NCI-H1930 (cell line): ENCODE measurements at regions not wholly inside any gene's neighbourhood (a gene's known extent, or its start where the extent isn't known, plus 50 kb on each side); places are given as distances from the start of the nearest gene placed in this dataset.
A peak's percentile ranks its signal among the peaks of the same experiment; 100 is the strongest.

ENCODE experiments used
- DNase-seq, 2 experiments: peaks; one replicate each; lab custom pipeline; 2025; lab: John Stamatoyannopoulos, UW

DNA sequence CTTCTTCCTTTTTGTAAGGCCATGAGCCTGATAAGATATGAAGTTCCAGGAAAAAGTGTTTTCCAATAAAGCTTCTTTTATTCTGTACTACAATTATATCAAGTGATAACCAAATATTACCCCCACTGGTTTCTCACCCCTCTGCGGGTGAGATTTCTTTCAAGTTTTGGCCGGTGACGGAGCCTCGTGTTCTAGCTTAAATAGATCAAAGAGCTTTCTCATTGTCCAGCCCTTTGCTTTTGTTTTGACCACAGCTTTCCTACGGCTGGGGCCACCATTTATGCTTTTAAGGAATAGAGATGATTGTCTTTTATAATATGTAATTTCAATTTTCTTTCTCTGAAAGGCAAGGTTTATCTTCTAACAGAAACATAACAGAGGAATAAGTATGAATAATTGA is 196.7 kb upstream of the MTPN start:
- peak in 1 of 2 experiments; percentile 66 for DNase-seq

GRCh38 chr7:136171233-136171632 is 194.1 kb upstream of the MTPN start:
- DNase-seq: no peak

GRCh38 chr7:136168821-136169220 is 191.7 kb upstream of the MTPN start:
- DNase-seq: no peak

DNA sequence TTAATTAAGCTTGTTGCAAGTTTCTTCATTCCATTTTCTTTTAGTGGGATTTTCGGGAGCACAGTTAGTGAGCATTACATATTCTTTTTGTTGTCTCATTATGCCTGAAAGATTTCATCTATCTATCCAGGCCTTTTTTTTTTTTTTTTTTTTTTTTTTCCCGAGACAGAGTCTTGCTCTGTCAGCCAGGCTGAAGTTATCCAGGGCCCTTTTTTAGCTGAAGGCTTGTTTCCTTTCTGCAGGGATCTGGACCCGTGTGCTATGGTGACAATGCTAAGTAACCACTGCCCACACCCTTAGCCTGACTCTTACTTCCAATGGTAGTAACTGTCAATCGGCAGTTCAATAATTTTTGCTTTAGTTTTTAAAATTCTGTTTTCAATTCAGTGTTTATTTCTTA is 190.8 kb upstream of the MTPN start:
- no peak for DNase-seq

GRCh38 chr7:136166521-136166920 is 189.4 kb upstream of the MTPN start:
- no peak for DNase-seq

DNA sequence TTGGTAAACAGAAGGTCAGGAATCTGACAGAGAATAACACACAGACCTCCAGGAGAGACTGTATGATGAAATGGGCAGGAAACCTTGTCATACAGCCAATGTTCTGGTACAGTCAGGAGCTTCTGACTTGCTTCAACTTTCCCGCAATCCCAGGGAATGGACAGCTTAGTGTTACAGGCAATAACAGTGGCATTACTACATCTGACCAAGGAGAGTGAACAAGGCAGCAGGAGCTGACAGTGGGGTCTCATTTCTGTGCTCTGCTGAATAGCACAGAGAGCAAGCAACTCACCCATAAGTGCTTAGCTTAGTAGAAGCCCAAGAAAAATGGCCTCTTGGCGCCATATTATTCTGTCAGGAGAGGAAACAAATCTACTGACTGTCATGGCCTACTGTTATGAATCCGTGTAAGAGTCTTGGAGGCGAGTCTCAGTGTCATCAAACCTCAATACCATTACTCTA is 186.2 kb upstream of the MTPN start:
- no peak for DNase-seq

- no peak for DNase-seq
Observed at GRCh38 chr7:136150311-136150710, 173.2 kb upstream of the MTPN start.

- DNase-seq: no peak
Observed at GRCh38 chr7:136148920-136149319, 171.8 kb upstream of the MTPN start.

- DNase-seq: no peak
Observed at GRCh38 chr7:136146925-136147324, 169.8 kb upstream of the MTPN start.

- no peak for DNase-seq
Observed at GRCh38 chr7:136144182-136144581, 167.0 kb upstream of the MTPN start.

DNA sequence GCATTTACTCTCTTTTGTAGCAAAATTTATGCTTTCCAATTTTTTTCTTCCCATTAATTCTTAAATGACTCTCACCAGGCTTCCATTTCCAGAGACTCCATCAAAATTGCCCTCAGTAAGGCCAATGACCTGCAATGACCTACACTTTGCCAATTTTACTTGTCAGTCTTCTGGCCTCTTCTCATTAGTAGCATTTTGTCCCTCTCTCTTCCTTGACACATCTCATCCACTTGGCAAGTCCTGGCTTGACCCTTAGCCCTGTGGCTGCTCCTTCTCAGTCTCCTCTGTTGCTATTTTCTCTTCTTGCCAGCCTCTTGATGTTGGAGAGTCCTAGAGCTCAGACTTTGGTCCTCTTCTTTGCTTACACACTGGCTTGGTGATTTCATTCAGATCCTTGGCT is 166.1 kb upstream of the MTPN start:
- no peak for DNase-seq

- no peak for DNase-seq
Observed at GRCh38 chr7:136142583-136142982, 165.4 kb upstream of the MTPN start.

GRCh38 chr7:136140469-136140868 is 163.3 kb upstream of the MTPN start:
- no peak for DNase-seq

- no peak for DNase-seq
Observed at GRCh38 chr7:136139417-136139816, 162.3 kb upstream of the MTPN start.

DNA sequence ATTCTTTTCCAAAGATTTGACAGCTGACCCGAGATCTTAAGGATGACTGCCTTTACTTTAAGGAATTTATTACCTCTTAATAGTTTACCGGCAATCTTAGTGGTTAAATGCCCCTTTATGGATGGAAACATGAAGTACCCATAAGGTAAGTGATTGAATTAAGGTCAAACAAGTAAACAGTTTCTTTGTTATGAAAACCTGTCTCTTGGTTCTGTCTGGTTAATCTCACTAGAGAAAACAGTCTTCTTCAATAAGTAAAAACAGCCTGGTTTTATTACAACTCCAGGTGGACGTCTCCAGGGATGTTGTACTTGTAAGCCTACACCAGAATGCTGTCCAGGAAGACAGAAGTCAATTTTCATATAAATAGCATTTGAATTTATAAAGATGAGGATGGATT is 161.8 kb upstream of the MTPN start:
- no peak for DNase-seq

DNA sequence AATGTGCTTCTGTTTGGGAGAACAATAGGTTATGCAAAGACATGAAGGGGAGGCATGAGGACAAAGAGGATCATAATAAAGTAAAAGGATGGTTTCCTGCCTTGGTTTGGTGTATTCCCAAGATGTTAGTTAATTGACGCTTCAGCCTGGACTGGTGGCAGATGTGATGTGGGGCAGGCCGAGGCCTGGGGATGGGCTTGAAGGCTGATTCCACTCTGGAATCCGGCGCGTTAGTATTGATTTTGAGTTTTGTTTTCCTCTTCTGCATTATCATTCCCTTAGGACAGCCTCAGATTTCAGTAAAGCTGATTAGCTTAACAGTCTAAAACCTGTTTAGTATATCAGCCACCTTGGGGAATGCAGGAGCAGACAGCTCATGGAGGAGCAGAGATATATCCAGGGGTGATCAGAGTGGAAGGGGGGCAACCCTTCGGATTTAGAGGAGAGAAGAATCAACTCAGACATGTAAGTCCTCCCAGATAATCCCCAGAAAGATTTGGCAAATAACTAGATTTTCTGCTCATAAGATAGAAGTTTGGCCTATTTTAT is 159.8 kb upstream of the MTPN start:
- no peak for DNase-seq

GRCh38 chr7:136134503-136134902 is 157.3 kb upstream of the MTPN start:
- DNase-seq: no peak

DNA sequence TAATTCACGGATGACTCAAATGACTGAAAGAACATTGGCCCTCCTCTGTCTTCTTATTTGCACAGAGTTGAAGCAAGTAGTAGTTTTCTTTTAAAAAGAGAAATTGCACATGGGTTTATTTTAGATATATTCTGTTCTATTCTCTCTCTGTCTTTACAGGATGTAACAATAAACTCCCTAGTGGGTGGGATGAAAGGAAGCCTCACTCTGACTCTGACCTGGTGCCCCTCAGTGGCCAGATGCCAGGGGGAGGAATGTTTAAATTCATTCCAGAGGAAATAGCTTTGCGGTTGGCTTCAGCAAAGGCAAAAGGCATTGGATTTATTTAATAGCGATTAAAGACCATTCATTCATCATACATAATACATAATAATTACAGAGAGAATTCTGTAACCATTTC is 156.4 kb upstream of the MTPN start:
- no peak for DNase-seq

DNA sequence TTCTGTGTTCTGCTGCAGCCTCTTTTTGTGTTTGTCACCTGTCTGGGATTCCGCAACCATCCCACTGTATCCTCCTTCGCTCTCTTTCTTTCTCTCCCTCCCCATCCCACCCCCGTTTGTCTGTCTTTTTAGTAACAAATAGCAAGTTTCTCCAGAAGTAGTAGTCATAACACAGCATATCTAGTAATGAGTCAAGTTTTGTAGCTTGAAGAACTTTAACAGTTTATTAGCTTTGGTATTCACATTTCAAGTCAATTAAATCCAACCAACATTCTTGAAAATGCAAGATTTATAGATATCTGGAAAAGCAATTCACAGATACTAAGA is 154.1 kb upstream of the MTPN start:
- DNase-seq: no peak

- no peak for DNase-seq
Observed at GRCh38 chr7:136130511-136131303, 153.5 kb upstream of the MTPN start.

DNA sequence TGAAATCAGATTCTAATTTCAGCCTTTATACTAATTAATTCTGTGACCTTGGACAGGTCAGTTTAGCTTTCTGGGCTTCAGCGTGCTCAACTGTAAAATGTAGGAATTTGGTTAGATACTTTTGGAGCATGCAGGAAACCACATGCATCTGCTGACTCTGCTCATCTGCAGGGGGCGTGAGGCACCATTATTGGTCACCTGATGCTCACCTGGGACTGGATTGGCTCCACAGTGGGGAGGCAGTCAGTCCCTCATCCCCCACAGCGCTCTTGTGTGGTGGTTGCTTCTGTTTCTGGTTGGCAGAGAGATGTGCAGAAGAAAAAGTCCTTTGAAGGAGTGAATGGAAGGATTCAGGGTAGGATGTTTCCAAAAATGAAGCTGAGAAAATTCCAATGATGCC is 150.9 kb upstream of the MTPN start:
- DNase-seq: no peak

DNA sequence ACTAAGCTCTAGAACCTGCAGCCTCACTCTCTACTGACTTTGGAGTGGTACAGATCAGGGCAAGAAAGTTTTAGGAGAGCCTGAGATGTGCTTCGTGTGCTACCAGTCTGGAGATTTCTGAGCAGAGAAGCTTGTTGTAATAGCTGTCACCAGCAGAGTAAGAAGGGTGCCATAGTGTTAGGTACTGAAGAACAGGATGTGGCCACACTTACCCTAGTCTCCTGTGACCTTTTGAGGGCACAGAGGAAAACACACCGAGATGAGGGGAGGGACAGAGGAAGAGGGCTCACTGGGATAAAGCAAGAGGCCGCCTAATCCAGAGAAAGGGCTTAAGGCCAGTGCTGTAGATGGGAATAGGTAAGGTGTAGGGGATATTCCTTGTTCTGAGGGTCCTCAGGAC is 146.2 kb upstream of the MTPN start:
- no peak for DNase-seq

DNA sequence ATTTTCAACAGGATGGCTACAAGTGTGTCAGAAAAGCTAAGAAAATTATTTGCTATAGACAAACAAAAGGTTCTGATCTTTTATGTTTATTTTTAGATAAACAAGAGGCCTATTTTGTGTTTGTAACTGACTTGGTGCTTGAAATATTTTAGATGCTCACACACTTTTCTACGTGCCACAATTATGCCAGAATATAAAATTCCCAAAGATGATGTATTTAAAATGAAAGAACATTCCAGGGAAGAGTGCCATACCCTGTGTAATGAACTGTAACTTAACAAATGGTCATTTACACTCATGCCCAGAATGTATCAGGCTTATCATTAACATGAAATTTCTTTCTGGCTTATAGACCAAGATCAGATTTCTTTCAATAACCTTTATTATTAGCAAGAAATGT is 144.9 kb upstream of the MTPN start:
- no peak for DNase-seq

DNA sequence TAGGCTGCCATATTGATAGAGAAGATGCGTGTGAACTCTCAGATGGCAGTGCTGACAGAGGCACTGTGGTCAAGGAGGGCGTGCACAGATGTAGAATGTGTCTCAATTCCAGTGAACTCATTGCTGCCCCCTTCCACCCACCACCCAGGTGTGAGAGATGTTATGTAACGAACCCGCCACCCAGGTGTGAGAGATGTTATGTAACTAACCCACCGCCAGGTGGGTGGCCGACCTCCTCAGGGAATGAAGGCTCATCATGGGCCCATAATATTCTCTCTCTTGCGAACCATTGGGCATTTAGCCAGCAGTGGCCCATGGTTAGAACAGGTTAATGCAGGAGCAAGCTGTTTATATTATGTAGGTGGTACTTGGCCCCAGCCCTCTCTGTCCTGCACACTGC is 140.4 kb upstream of the MTPN start:
- DNase-seq: no peak
